Gastrocnemius medialis (tissue), 4 donors: ENCODE measurements at regions not wholly inside any gene's neighbourhood (a gene's known extent, or its start where the extent isn't known, plus 50 kb on each side); places are given as distances from the start of the nearest gene placed in this dataset.

Experiments used
- POLR2A ChIP-seq, 2 donors: fragments of 450-650 bp; IDR thresholded peaks; one replicate each; pipeline ENCODE4 v1.6.1; 2017; ENCODE audit warnings: antibody characterized with exemption in 2 of 2, mild to moderate bottlenecking in 2 of 2, moderate library complexity in 2 of 2
- TF ChIP-seq, protein P1 (sequence below), 5 experiments: fragments of 450-650 bp in 3 of 5; fragments of 200-600 bp in 2 of 5; sonication (generic) in 2 of 5; IDR thresholded peaks in 4 of 5; conservative IDR thresholded peaks in 1 of 5; 1 replicate in 4 of 5; 2 replicates in 1 of 5; pipeline ENCODE4 v1.5.1; 2016 to 2019; ENCODE audit warnings: antibody characterized with exemption in 5 of 5, mild to moderate bottlenecking in 3 of 5, moderate library complexity in 3 of 5

DNA sequence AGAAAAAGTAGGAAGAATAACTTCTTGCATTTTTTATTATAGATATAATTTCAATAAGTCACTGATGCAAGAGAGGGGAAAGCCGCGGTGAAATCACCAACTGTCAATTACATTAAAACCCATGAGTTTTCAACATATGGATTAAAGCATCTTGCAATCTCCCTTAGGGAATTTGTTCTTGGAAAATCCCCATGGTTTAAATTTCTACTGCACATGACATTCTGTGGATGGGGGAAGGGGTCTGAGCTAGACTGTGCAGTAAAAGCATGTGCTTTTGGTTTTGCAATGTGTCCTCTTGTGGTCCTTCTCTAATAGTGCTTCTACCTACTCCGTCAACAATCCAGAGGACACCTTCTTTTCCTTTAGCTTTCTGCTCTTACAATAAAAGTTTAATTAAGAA lies 894.0 kb downstream of the DCDC2C start:
- TF ChIP-seq, protein P1, sequence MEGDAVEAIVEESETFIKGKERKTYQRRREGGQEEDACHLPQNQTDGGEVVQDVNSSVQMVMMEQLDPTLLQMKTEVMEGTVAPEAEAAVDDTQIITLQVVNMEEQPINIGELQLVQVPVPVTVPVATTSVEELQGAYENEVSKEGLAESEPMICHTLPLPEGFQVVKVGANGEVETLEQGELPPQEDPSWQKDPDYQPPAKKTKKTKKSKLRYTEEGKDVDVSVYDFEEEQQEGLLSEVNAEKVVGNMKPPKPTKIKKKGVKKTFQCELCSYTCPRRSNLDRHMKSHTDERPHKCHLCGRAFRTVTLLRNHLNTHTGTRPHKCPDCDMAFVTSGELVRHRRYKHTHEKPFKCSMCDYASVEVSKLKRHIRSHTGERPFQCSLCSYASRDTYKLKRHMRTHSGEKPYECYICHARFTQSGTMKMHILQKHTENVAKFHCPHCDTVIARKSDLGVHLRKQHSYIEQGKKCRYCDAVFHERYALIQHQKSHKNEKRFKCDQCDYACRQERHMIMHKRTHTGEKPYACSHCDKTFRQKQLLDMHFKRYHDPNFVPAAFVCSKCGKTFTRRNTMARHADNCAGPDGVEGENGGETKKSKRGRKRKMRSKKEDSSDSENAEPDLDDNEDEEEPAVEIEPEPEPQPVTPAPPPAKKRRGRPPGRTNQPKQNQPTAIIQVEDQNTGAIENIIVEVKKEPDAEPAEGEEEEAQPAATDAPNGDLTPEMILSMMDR (IDR thresholded peaks at IDR 0.05 in 4 of 5, conservative IDR thresholded peaks at IDR 0.05 in 1 of 5) = no peak
- TF ChIP-seq POLR2A (IDR thresholded peaks at IDR 0.05) = no peak
